ENCODE measurements at regions not wholly inside any gene's neighbourhood (a gene's known extent, or its start where the extent isn't known, plus 50 kb on each side); places are given as distances from the start of the nearest gene placed in this dataset.
"Not testable (repeated sequence)": the region's sequence is repeated elsewhere in the genome, so short reads cannot be mapped to it uniquely, and the experiment has no call there.

GRCh38 chr4:134073711-134074110 is 127.9 kb downstream of the PABPC4L start:
- no peak overlapping the region for H3K4me3 Mint-ChIP-seq
- no peak for DNase-seq
- no peak overlapping the region for H3K27ac Mint-ChIP-seq
- no peaks in the 10 kb centered on the region for H3K4me1 Mint-ChIP-seq
- peaks cover 0 to 9% (median 3%) of the 10 kb centered on the region in 7 donors for H3K9me3 Mint-ChIP-seq
- H3K36me3 Mint-ChIP-seq: no peaks in the 10 kb centered on the region
- no peaks in the 10 kb centered on the region for H3K27me3 Mint-ChIP-seq
- no peak for ATAC-seq (ENCODE audit: low read depth in 2 of 2)

- peaks cover 0 to 9% (median 3%) of the 10 kb centered on the region in 7 donors for H3K9me3 Mint-ChIP-seq
- ATAC-seq (ENCODE audit: low read depth in 2 of 2) (no peak), DNase-seq (no peak)
- no peaks in the 10 kb centered on the region for H3K4me1 Mint-ChIP-seq
- no peaks in the 10 kb centered on the region for H3K36me3 Mint-ChIP-seq
- no peak overlapping the region for H3K4me3 Mint-ChIP-seq
- H3K27me3 Mint-ChIP-seq: no peaks in the 10 kb centered on the region
- H3K27ac Mint-ChIP-seq: no peak overlapping the region
Observed at GRCh38 chr4:134072137-134072536, 129.5 kb downstream of the PABPC4L start.

- H3K9me3 Mint-ChIP-seq: peaks cover 0 to 9% (median 3%) of the 10 kb centered on the region in 7 donors
- ATAC-seq (ENCODE audit: low read depth in 2 of 2) (no peak), DNase-seq (no peak)
- H3K4me3 Mint-ChIP-seq: no peak overlapping the region
- no peaks in the 10 kb centered on the region for H3K27me3 Mint-ChIP-seq
- H3K36me3 Mint-ChIP-seq: no peaks in the 10 kb centered on the region
- no peaks in the 10 kb centered on the region for H3K4me1 Mint-ChIP-seq
- no peak overlapping the region for H3K27ac Mint-ChIP-seq
Observed at GRCh38 chr4:134070174-134070573, 131.4 kb downstream of the PABPC4L start.

GRCh38 chr4:134057356-134057755 is 144.2 kb downstream of the PABPC4L start:
- Mint-ChIP-seq H3K4me1 (no peaks in the 10 kb centered on the region), H3K4me3 (no peak overlapping the region), H3K9me3 (peaks cover 0 to 6% (median 0%) of the 10 kb centered on the region in 7 donors), H3K36me3 (no peaks in the 10 kb centered on the region), H3K27me3 (no peaks in the 10 kb centered on the region), H3K27ac (no peak overlapping the region)
- ATAC-seq (ENCODE audit: low read depth in 2 of 2) (no peak), DNase-seq (no peak)

GRCh38 chr4:134046221-134046620 is 155.4 kb downstream of the PABPC4L start:
- not testable (repeated sequence) for H3K27me3 Mint-ChIP-seq; H3K4me3 Mint-ChIP-seq; ATAC-seq (ENCODE audit: low read depth in 2 of 2); H3K36me3 Mint-ChIP-seq; H3K27ac Mint-ChIP-seq; H3K4me1 Mint-ChIP-seq; DNase-seq; H3K9me3 Mint-ChIP-seq

- Mint-ChIP-seq H3K9me3 (peaks cover 0 to 2% (median 0%) of the 10 kb centered on the region in 7 donors), H3K4me1 (no peaks in the 10 kb centered on the region), H3K27me3 (no peaks in the 10 kb centered on the region), H3K4me3 (no peak overlapping the region), H3K36me3 (no peaks in the 10 kb centered on the region), H3K27ac (no peak overlapping the region)
- no peak for ATAC-seq (ENCODE audit: low read depth in 2 of 2)
- DNase-seq: no peak
Observed at GRCh38 chr4:134045411-134045810, 156.2 kb downstream of the PABPC4L start.

GRCh38 chr4:134043266-134043665 is 158.3 kb downstream of the PABPC4L start:
- Mint-ChIP-seq H3K9me3 (peaks cover 0 to 7% (median 5%) of the 10 kb centered on the region in 7 donors), H3K4me3 (no peak overlapping the region), H3K4me1 (no peaks in the 10 kb centered on the region), H3K36me3 (no peaks in the 10 kb centered on the region), H3K27me3 (no peaks in the 10 kb centered on the region), H3K27ac (no peak overlapping the region)
- DNase-seq: no peak
- no peak for ATAC-seq (ENCODE audit: low read depth in 2 of 2)

GRCh38 chr4:134028421-134028820 is 173.2 kb downstream of the PABPC4L start:
- peaks cover 0 to 5% (median 0%) of the 10 kb centered on the region in 3 donors for H3K4me1 Mint-ChIP-seq
- H3K4me3 Mint-ChIP-seq: no peak overlapping the region
- H3K27ac Mint-ChIP-seq: no peak overlapping the region
- H3K27me3 Mint-ChIP-seq: no peaks in the 10 kb centered on the region
- DNase-seq (no peak), ATAC-seq (ENCODE audit: low read depth in 2 of 2) (no peak)
- H3K9me3 Mint-ChIP-seq: peaks cover 0 to 5% (median 0%) of the 10 kb centered on the region in 7 donors
- no peaks in the 10 kb centered on the region for H3K36me3 Mint-ChIP-seq

GRCh38 chr4:134027931-134028330 is 173.7 kb downstream of the PABPC4L start:
- Mint-ChIP-seq H3K36me3 (no peaks in the 10 kb centered on the region), H3K27me3 (no peaks in the 10 kb centered on the region), H3K4me1 (peaks cover 0 to 5% (median 0%) of the 10 kb centered on the region in 3 donors), H3K27ac (no peak overlapping the region), H3K4me3 (no peak overlapping the region), H3K9me3 (peaks cover 0 to 5% (median 0%) of the 10 kb centered on the region in 7 donors)
- DNase-seq (no peak), ATAC-seq (ENCODE audit: low read depth in 2 of 2) (no peak)

GRCh38 chr4:134024251-134024650 is 177.3 kb downstream of the PABPC4L start:
- H3K27me3 Mint-ChIP-seq: no peaks in the 10 kb centered on the region

GRCh38 chr4:134019657-134020056 is 181.9 kb downstream of the PABPC4L start:
- ATAC-seq (ENCODE audit: low read depth in 2 of 2) (no peak), DNase-seq (no peak)
- peaks cover 0 to 5% (median 1%) of the 10 kb centered on the region in 7 donors for H3K9me3 Mint-ChIP-seq
- no peak overlapping the region for H3K27ac Mint-ChIP-seq
- no peaks in the 10 kb centered on the region for H3K36me3 Mint-ChIP-seq
- H3K4me1 Mint-ChIP-seq: no peaks in the 10 kb centered on the region
- no peak overlapping the region for H3K4me3 Mint-ChIP-seq
- H3K27me3 Mint-ChIP-seq: no peaks in the 10 kb centered on the region

More at GRCh38 chr4:134024251-134024650, 177.3 kb downstream of the PABPC4L start:
- peaks cover 0 to 5% (median 0%) of the 10 kb centered on the region in 3 donors for H3K4me1 Mint-ChIP-seq
- H3K9me3 Mint-ChIP-seq: peaks cover 0 to 5% (median 1%) of the 10 kb centered on the region in 7 donors
- DNase-seq: no peak
- H3K36me3 Mint-ChIP-seq: no peaks in the 10 kb centered on the region
- no peak overlapping the region for H3K27ac Mint-ChIP-seq
- no peak overlapping the region for H3K4me3 Mint-ChIP-seq
- ATAC-seq (ENCODE audit: low read depth in 2 of 2): no peak

- H3K9me3 Mint-ChIP-seq: peaks cover 0 to 3% (median 2%) of the 10 kb centered on the region in 7 donors
- no peaks in the 10 kb centered on the region for H3K4me1 Mint-ChIP-seq
- H3K27ac Mint-ChIP-seq: no peak overlapping the region
- DNase-seq (no peak), ATAC-seq (ENCODE audit: low read depth in 2 of 2) (no peak)
- H3K27me3 Mint-ChIP-seq: no peaks in the 10 kb centered on the region
- H3K36me3 Mint-ChIP-seq: no peaks in the 10 kb centered on the region
- no peak overlapping the region for H3K4me3 Mint-ChIP-seq
Observed at GRCh38 chr4:134018846-134019245, 182.7 kb downstream of the PABPC4L start.

- DNase-seq (no peak), ATAC-seq (ENCODE audit: low read depth in 2 of 2) (no peak)
- Mint-ChIP-seq H3K4me1 (no peaks in the 10 kb centered on the region), H3K27me3 (no peaks in the 10 kb centered on the region), H3K9me3 (peaks cover 0 to 6% (median 1%) of the 10 kb centered on the region in 7 donors), H3K36me3 (no peaks in the 10 kb centered on the region), H3K4me3 (no peak overlapping the region), H3K27ac (no peak overlapping the region)
Observed at GRCh38 chr4:134001057-134001456, 200.5 kb downstream of the PABPC4L start.

GRCh38 chr4:133997436-133997835 is 204.2 kb downstream of the PABPC4L start:
- H3K27me3 Mint-ChIP-seq: no peaks in the 10 kb centered on the region
- ATAC-seq (ENCODE audit: low read depth in 2 of 2) (no peak), DNase-seq (no peak)
- H3K36me3 Mint-ChIP-seq: no peaks in the 10 kb centered on the region
- no peak overlapping the region for H3K4me3 Mint-ChIP-seq
- H3K9me3 Mint-ChIP-seq: peaks cover 0 to 18% (median 5%) of the 10 kb centered on the region in 7 donors
- no peak overlapping the region for H3K27ac Mint-ChIP-seq
- H3K4me1 Mint-ChIP-seq: no peaks in the 10 kb centered on the region
